ENCODE measurements at regions not wholly inside any gene's neighbourhood (a gene's known extent, or its start where the extent isn't known, plus 50 kb on each side); places are given as distances from the start of the nearest gene placed in this dataset.

GRCh38 chr7:106397994-106398393 is 113.2 kb upstream of the NAMPT start:
- no peak for TF ChIP-seq EP300 (IDR thresholded peaks at IDR 0.05; ENCODE audit: borderline replicate concordance)
- TF ChIP-seq USF1 (IDR thresholded peaks at IDR 0.05), result no peak
- TF ChIP-seq ZBTB7A (IDR thresholded peaks at IDR 0.05; ENCODE audit: low read depth), result no peak
- TF ChIP-seq REST (IDR thresholded peaks at IDR 0.05; ENCODE audit: low read depth), result no peak
- TF ChIP-seq FOXM1 (IDR thresholded peaks at IDR 0.05; ENCODE audit: borderline replicate concordance, low read depth), result no peak
- TF ChIP-seq TAF1 (IDR thresholded peaks at IDR 0.05; ENCODE audit: low read depth), result no peak
- TF ChIP-seq YY1 (IDR thresholded peaks at IDR 0.05; ENCODE audit: low read depth), result no peak
- no peak for TF ChIP-seq TEAD4 (IDR thresholded peaks at IDR 0.05)
- TF ChIP-seq NFIC (IDR thresholded peaks at IDR 0.05), result no peak
- TF ChIP-seq RAD21 (IDR thresholded peaks at IDR 0.05; ENCODE audit: low read depth), result no peak
- no peak for TF ChIP-seq CREB1 (IDR thresholded peaks at IDR 0.05; ENCODE audit: low read depth)
